RWPE2 (cell line): ENCODE measurements at regions not wholly inside any gene's neighbourhood (a gene's known extent, or its start where the extent isn't known, plus 50 kb on each side); places are given as distances from the start of the nearest gene placed in this dataset.

Experiments
- ATAC-seq: fragments of 200-7000 bp; cut with Tn5 transposase; 3 replicates; pipeline ENCODE4 v1.9.1; 2021; ENCODE audit warnings: low read depth
- DNase-seq: peaks from one replicate; pipeline ENCODE4 v3.0.0-alpha.2; 2020; ENCODE audit warnings: low spot score
- H3K27ac ChIP-seq: fragments of 450-650 bp; 2 replicates; pipeline ENCODE4 v1.5.1; 2017; ENCODE audit warnings: mild to moderate bottlenecking; ENCODE audit not compliant: poor library complexity, severe bottlenecking
- H3K27me3 ChIP-seq: fragments of 250-450 bp; sonication (Bioruptor Pico); 2 replicates; pipeline ENCODE4 v1.5.1; 2021; ENCODE audit warnings: mild to moderate bottlenecking, moderate library complexity; ENCODE audit not compliant: insufficient read depth, poor library complexity, severe bottlenecking
- H3K36me3 ChIP-seq: fragments of 250-450 bp; sonication (Bioruptor Pico); 2 replicates; pipeline ENCODE4 v1.5.1; 2020; ENCODE audit warnings: low read depth, mild to moderate bottlenecking, moderate library complexity
- H3K4me1 ChIP-seq: fragments of 250-450 bp; sonication (Bioruptor Pico); 2 replicates; pipeline ENCODE4 v1.5.1; 2021; ENCODE audit warnings: mild to moderate bottlenecking, moderate library complexity; ENCODE audit not compliant: insufficient read depth, poor library complexity, severe bottlenecking
- H3K4me3 ChIP-seq: fragments of 250-450 bp; sonication (Bioruptor Pico); 2 replicates; pipeline ENCODE4 v1.5.1; 2021; ENCODE audit warnings: mild to moderate bottlenecking, moderate library complexity; ENCODE audit not compliant: severe bottlenecking
- H3K9me3 ChIP-seq: fragments of 250-450 bp; sonication (Bioruptor Pico); 2 replicates; pipeline ENCODE4 v1.5.1; 2021; ENCODE audit warnings: mild to moderate bottlenecking, moderate library complexity; ENCODE audit not compliant: severe bottlenecking
- TF ChIP-seq, protein P1 (sequence below): fragments of 450-650 bp; IDR thresholded peaks from one replicate; pipeline ENCODE4 v1.5.1; 2017; ENCODE audit warnings: mild to moderate bottlenecking, moderate library complexity; ENCODE audit not compliant: poor library complexity, severe bottlenecking

GRCh38 chr4:137129845-137130244, 402.4 kb downstream of the PCDH18 start:
- TF ChIP-seq, protein P1, sequence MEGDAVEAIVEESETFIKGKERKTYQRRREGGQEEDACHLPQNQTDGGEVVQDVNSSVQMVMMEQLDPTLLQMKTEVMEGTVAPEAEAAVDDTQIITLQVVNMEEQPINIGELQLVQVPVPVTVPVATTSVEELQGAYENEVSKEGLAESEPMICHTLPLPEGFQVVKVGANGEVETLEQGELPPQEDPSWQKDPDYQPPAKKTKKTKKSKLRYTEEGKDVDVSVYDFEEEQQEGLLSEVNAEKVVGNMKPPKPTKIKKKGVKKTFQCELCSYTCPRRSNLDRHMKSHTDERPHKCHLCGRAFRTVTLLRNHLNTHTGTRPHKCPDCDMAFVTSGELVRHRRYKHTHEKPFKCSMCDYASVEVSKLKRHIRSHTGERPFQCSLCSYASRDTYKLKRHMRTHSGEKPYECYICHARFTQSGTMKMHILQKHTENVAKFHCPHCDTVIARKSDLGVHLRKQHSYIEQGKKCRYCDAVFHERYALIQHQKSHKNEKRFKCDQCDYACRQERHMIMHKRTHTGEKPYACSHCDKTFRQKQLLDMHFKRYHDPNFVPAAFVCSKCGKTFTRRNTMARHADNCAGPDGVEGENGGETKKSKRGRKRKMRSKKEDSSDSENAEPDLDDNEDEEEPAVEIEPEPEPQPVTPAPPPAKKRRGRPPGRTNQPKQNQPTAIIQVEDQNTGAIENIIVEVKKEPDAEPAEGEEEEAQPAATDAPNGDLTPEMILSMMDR = no peak
- no peak for ATAC-seq
- Histone ChIP-seq H3K36me3 (no peaks in the 10 kb centered on the region), H3K27ac (no peak overlapping the region), H3K9me3 (no peaks in the 10 kb centered on the region), H3K4me3 (no peak overlapping the region), H3K27me3 (no peaks in the 10 kb centered on the region), H3K4me1 (no peaks in the 10 kb centered on the region)
- no peak for DNase-seq

- ATAC-seq (no peak), DNase-seq (no peak)
- no peak overlapping the region for H3K27ac ChIP-seq
- H3K4me1 ChIP-seq = no peaks in the 10 kb centered on the region
- TF ChIP-seq, protein P1 = no peak
- no peaks in the 10 kb centered on the region for H3K27me3 ChIP-seq
- H3K36me3 ChIP-seq = no peaks in the 10 kb centered on the region
- H3K4me3 ChIP-seq = no peak overlapping the region
- no peaks in the 10 kb centered on the region for H3K9me3 ChIP-seq
Observed at GRCh38 chr4:137129441-137129840, 402.9 kb downstream of the PCDH18 start.

GRCh38 chr4:137125011-137125410, 407.3 kb downstream of the PCDH18 start:
- ATAC-seq (no peak), DNase-seq (no peak)
- Histone ChIP-seq H3K36me3 (no peaks in the 10 kb centered on the region), H3K4me1 (no peaks in the 10 kb centered on the region), H3K9me3 (no peaks in the 10 kb centered on the region), H3K4me3 (no peak overlapping the region), H3K27ac (no peak overlapping the region), H3K27me3 (no peaks in the 10 kb centered on the region)
- TF ChIP-seq, protein P1 = no peak

DNA sequence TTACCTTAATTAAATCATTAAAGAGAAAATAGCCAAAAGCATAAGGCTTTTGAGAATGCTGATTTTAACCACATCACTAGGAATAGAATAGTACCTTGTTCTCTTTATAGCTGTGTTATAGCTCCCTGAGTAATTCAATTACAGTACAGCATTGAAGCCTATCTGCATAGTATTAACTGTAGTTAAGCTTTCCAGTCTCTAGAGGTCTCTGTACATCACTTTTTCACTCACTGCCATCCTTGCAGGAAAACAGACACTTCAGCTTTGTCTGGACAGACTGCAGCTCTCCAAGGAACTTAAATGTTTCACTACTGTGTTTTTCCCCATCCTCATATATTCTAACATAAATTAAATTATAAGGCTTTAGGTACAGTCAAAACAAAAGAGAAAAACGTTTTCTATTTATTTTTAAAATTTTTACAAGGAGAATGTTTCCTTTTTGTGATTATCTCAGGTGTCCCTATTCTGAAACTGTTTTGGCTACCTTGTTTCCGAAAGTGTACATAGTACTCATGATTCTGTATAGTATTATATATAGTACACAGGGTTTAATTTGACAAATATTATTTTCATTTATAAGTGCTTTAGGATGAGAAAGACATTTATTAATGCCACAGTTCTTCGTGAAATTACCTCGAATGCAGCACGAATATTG, 407.9 kb downstream of the PCDH18 start:
- TF ChIP-seq, protein P1 = peak; percentile 70
- H3K27ac ChIP-seq = no peak overlapping the region
- H3K27me3 ChIP-seq = no peaks in the 10 kb centered on the region
- H3K4me3 ChIP-seq = no peak overlapping the region
- no peaks in the 10 kb centered on the region for H3K36me3 ChIP-seq
- no peak for DNase-seq
- ATAC-seq = peak; percentile 96
- no peaks in the 10 kb centered on the region for H3K9me3 ChIP-seq
- no peaks in the 10 kb centered on the region for H3K4me1 ChIP-seq

DNA sequence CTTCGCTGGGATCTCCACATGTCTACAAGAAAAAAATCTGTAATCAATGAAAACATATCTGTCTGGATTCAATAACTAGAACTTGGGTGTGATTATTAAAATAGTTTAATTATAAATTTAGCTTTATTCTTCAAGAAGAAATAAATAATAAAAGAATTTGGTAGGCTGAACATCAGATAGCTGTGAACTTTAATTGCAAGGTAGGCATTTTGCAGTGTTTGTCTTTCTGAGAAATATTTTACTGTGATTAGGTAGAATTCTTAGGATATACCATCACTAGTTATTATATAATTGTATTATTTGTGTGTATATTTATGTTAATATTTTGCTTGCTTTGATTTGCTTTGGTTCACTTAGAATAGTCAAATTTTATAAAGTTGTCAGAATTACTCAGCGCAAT, 409.4 kb downstream of the PCDH18 start:
- Histone ChIP-seq H3K9me3 (no peaks in the 10 kb centered on the region), H3K4me1 (no peaks in the 10 kb centered on the region), H3K4me3 (no peak overlapping the region), H3K27ac (no peak overlapping the region), H3K36me3 (no peaks in the 10 kb centered on the region), H3K27me3 (no peaks in the 10 kb centered on the region)
- TF ChIP-seq, protein P1 = no peak
- DNase-seq (no peak), ATAC-seq (no peak)
